ENCODE measurements at regions not wholly inside any gene's neighbourhood (a gene's known extent, or its start where the extent isn't known, plus 50 kb on each side); places are given as distances from the start of the nearest gene placed in this dataset.
"Not testable (repeated sequence)": the region's sequence is repeated elsewhere in the genome, so short reads cannot be mapped to it uniquely, and the experiment has no call there.

GRCh38 chr15:44883199-44883877 is 73.1 kb upstream of the TERB2 start:
- no peak for TF ChIP-seq CTCF (IDR thresholded peaks at IDR 0.05; ENCODE audit: insufficient read depth, low read depth, low read length, missing control alignments)
- H3K4me3 ChIP-seq (ENCODE audit: low read depth, low read length): peak overlapping the region; percentile 9
- DNase-seq (ENCODE audit: low read depth): peak; percentile 65

- not testable (repeated sequence) for DNase-seq (ENCODE audit: low read depth)
These were observed 57.4 kb upstream of the TERB2 start for GRCh38 chr15:44898890-44899651.

GRCh38 chr15:44899775-44900174 is 56.7 kb upstream of the TERB2 start:
- not testable (repeated sequence) for H3K4me3 ChIP-seq (ENCODE audit: low read depth, low read length); DNase-seq (ENCODE audit: low read depth)

More at GRCh38 chr15:44898890-44899651, 57.4 kb upstream of the TERB2 start:
- H3K4me3 ChIP-seq (ENCODE audit: low read depth, low read length): not testable (repeated sequence)

- not testable (repeated sequence) for DNase-seq (ENCODE audit: low read depth)
These were observed 55.7 kb upstream of the TERB2 start for GRCh38 chr15:44900796-44901195.

GRCh38 chr15:44903281-44903680 is 53.2 kb upstream of the TERB2 start:
- H3K4me3 ChIP-seq (ENCODE audit: low read depth, low read length); DNase-seq (ENCODE audit: low read depth): not testable (repeated sequence)

More at GRCh38 chr15:44900796-44901195, 55.7 kb upstream of the TERB2 start:
- H3K4me3 ChIP-seq (ENCODE audit: low read depth, low read length): not testable (repeated sequence)

- H3K4me3 ChIP-seq (ENCODE audit: low read depth, low read length); DNase-seq (ENCODE audit: low read depth): not testable (repeated sequence)
These were observed 51.7 kb upstream of the TERB2 start for GRCh38 chr15:44904651-44905340.
